Activated CD4-positive, alpha-beta T cell treated with anti-CD3 and anti-CD28 coated beads, Interleukin-2, Interleukin-6, amounts not matched to agents 100 ng/mL and 50 ng/mL, durations not matched to agents 16 hours and 8 hours (primary cell): ENCODE measurements at regions not wholly inside any gene's neighbourhood (a gene's known extent, or its start where the extent isn't known, plus 50 kb on each side); places are given as distances from the start of the nearest gene placed in this dataset.
"Not testable (repeated sequence)": the region's sequence is repeated elsewhere in the genome, so short reads cannot be mapped to it uniquely, and the experiment has no call there.

Experiments used
- DNase-seq: peaks from one replicate; pipeline ENCODE4 v3.0.0-alpha.2; 2020

GRCh38 chr1:239952348-239953308, 139.1 kb upstream of the FMN2 start:
- DNase-seq = peak; percentile 17

GRCh38 chr1:239954836-239955235, 136.8 kb upstream of the FMN2 start:
- no peak for DNase-seq

DNA sequence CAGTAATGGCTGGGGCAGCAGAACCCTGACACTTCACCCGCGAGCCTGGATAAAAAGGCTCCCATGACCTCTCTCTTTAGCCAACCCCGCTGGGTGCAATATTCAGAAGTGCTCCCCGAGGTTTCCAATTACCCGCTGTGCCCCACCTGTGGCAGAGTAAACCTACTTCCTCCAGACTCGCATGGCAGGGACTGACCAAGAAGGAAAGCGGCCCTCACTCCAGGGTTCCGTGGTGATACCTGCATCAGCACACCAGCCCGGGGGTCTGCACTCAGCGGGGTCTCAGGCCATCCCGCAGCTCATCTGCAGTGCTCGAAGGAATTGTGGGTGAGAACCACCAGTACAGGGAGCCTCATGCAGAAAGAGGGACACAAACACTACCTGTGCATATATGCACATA, 136.3 kb upstream of the FMN2 start:
- DNase-seq = no peak

- DNase-seq = no peak
Measured at GRCh38 chr1:239956263-239956662, 135.4 kb upstream of the FMN2 start.

DNA sequence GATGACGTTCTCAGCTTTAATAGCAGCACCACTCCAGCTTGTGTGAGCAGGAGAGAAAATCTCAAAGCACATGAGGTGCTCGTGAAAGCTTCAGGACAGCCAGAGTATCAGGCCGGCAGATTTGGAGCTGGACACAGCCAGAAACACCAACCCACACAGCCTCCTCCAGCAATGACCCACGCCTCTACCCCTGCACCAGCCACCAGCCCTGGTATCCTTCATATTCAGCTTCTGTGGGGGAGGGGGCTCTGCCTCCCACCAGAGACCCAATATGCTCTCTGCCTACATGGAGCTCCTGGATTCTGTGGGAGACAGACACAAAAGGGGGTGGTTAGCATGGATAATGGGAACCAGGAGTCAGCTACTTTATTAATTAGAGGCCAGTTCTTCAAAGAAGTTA, 133.6 kb upstream of the FMN2 start:
- no peak for DNase-seq

GRCh38 chr1:239960366-239960765, 131.3 kb upstream of the FMN2 start:
- DNase-seq = no peak

DNA sequence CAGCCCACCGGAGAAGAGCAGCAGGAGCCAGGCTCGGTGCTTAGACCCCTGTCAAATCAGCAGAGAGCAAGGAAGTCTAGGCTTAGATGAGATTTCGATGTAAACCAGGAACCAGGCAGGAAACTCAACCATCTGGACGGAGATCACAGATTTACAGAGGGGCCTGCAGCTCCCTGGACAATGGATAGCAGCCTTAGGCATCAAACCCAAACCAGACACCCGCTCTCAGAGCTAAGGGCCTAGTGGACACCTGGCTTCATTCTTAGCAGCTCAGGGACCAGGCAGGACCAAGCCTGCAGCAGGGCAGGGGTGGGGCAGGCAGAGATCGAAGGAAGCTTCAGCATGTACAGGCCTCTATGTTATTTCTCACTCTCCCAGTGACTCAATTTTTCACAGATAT, 127.8 kb upstream of the FMN2 start:
- DNase-seq = no peak

- peak; percentile 63 for DNase-seq
Measured at GRCh38 chr1:239976130-239976968, 115.3 kb upstream of the FMN2 start.

GRCh38 chr1:239977416-239977815, 114.3 kb upstream of the FMN2 start:
- DNase-seq = no peak

DNA sequence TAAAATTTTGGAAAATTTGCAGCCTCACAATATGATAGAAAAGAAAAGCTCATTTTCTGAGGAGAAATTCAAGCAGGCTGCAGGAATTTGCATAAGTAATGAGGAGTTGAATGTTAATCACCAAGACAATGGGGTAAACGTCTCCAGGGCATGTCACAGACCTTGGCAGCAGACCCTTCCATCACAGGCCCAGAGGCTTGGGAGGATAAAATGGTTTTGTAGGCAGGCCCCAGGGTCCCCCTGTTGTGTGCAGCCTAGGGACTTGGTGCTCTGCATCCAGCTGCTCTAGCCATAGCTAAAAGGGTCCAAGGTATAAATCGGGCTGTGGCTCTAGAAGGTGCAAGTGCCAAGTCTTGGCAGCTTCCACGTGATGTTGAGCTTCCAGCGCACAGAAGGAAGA, 112.2 kb upstream of the FMN2 start:
- no peak for DNase-seq

DNA sequence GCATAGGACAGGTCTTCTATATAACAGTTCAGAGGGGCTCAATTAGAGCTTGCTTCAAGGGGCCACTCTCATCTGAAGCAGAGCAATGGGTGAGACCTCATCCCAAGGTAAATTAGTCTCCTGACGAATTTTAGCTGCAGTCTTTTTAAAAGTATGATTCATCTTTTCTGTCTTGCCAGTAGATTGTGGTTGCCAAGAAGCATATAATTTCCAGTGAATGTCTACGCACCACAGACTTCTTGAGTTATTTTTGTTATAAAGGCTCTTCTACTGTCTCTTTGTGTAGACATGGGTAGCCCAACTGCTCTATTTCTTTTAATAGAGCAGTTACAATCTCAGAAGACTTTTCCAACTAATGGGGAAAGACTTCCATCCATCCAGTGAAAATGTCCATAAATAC, 108.9 kb upstream of the FMN2 start:
- no peak for DNase-seq

GRCh38 chr1:239985044-239985443, 106.6 kb upstream of the FMN2 start:
- DNase-seq = no peak

GRCh38 chr1:239987103-239987745, 104.5 kb upstream of the FMN2 start:
- DNase-seq = peak; percentile 33

GRCh38 chr1:239989990-239990389, 101.7 kb upstream of the FMN2 start:
- no peak for DNase-seq

DNA sequence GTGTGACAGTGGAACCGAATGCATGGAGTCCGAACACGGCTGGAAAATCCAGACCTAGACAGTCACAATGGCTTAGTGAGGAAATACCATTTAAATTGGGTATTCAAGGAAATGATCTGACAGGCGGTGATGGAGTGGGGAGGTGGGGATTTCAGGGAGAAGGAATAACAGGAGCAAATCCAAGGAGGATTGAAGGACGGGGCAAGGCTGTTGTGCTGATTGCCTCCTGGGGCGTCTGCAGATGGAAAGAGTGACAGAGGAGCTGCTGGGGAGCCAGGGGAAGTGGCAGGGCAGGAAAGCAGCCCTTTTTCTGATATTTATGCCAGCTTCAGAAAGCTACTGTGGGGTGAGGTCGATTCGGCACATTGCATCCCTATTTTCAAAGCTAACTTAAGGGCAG, 99.1 kb upstream of the FMN2 start:
- not testable (repeated sequence) for DNase-seq

DNA sequence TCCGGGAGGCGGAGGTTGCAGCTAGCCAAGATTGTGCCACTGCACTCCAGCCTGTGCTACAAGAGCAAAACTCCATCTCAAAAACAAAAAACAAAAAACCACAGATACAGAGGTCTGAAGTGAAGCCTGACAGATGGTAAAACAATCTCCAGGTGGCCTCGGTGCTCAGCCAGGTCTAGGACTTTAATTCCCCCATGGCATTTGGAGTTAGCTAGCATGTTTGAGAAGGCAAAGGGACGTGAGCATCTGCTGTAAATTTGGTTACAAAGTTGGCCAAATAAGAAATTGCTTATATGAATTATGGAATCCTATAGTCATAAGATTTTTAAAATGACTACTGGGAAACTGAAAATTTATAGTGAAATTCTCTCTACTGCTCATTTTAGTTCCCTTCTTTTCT, 98.3 kb upstream of the FMN2 start:
- no peak for DNase-seq

GRCh38 chr1:239995281-239995680, 96.4 kb upstream of the FMN2 start:
- no peak for DNase-seq

DNA sequence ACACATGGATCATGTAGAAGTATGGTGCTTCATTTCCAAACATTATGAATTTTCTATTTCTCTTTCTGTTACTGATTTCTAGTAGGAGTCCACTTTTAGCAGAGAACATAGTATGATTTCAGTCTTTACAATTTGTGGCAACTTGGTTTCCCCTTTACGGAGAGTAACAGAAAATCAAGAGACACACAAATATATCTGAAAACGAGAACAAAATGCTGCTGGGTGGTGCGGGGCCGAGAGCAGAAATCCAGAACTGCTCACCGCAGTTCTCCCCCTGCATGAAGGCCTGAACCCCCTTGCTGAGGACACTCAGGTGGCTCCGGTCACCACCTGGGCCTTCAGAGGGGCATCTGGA, 94.5 kb upstream of the FMN2 start:
- DNase-seq = no peak

DNA sequence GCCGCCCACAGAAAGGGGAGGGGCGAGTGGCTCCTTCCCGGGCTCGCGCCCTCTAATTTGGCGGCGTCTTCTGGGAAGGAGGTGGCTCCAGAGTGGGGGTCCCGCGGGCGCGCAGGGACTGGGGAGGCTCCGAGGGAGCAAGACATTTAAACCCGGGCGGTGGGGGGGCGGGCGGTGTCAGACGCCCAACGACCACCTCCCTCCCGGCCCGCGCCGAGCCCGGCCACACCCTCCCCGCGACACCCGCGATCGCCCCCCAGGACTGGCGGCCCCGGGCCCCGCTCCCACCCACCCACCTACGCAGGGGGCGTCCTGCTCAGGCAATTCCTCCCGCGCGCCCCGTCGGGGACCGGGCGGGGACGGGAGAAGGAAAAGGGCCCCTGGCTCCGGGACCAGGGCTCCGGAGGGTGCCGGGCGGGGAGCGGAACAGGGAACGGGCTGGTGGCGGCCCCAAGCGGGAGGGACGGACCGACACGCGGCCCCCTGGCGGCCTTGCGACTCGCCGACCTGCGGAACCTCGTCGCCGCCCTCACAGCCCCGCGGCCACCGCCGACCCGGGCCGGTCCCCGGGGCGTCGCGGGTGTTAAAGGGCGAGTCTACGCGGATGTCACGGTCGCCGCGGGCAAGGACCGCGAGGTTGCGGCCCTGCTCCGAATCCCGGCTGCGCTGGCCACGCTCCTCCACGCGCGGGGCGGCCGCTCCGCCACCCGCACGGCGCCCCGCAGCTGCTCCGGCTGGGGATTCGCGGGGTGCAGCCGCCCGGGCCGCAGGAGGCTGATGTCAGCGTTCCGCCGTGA, 94.0 kb upstream of the FMN2 start:
- DNase-seq = peak; percentile 2

GRCh38 chr1:239998312-239998649, 93.4 kb upstream of the FMN2 start:
- DNase-seq = no peak

GRCh38 chr1:239999170-239999569, 92.5 kb upstream of the FMN2 start:
- DNase-seq = no peak

- peak; percentile 52 for DNase-seq
Measured at GRCh38 chr1:240000634-240001033, 91.0 kb upstream of the FMN2 start.
